Chondrocyte (in vitro differentiated cells): ENCODE measurements at regions not wholly inside any gene's neighbourhood (a gene's known extent, or its start where the extent isn't known, plus 50 kb on each side); places are given as distances from the start of the nearest gene placed in this dataset.

Source experiments
- DNase-seq: peaks from one replicate; pipeline ENCODE4 v3.0.0; 2021; ENCODE audit warnings: mixed read lengths, low spot score
- H3K27ac Mint-ChIP-seq: one replicate; pipeline ENCODE4 v1.8.0; 2021; ENCODE audit warnings: mild to moderate bottlenecking, moderate library complexity, mixed read lengths; ENCODE audit not compliant: unreplicated experiment
- H3K27me3 Mint-ChIP-seq: 2 replicates; pipeline ENCODE4 v1.8.0; 2021; ENCODE audit warnings: low read depth, mixed read lengths
- H3K36me3 Mint-ChIP-seq: 2 replicates; pipeline ENCODE4 v1.8.0; 2021; ENCODE audit warnings: low read depth, mixed read lengths
- H3K4me1 Mint-ChIP-seq: 2 replicates; pipeline ENCODE4 v1.8.0; 2021; ENCODE audit warnings: low read depth, mild to moderate bottlenecking, mixed read lengths
- H3K4me3 Mint-ChIP-seq: one replicate; pipeline ENCODE4 v1.8.0; 2021; ENCODE audit warnings: mild to moderate bottlenecking, moderate library complexity, mixed read lengths; ENCODE audit not compliant: unreplicated experiment
- H3K9me3 Mint-ChIP-seq: 2 replicates; pipeline ENCODE4 v1.8.0; 2021; ENCODE audit warnings: low read depth, mixed read lengths
- TF ChIP-seq, protein P1 (sequence below): fragments of 200-600 bp; sonication (generic); IDR thresholded peaks from 2 replicates; pipeline ENCODE4 v1.5.0; 2021; ENCODE audit warnings: antibody characterized with exemption, mild to moderate bottlenecking, moderate library complexity

DNA sequence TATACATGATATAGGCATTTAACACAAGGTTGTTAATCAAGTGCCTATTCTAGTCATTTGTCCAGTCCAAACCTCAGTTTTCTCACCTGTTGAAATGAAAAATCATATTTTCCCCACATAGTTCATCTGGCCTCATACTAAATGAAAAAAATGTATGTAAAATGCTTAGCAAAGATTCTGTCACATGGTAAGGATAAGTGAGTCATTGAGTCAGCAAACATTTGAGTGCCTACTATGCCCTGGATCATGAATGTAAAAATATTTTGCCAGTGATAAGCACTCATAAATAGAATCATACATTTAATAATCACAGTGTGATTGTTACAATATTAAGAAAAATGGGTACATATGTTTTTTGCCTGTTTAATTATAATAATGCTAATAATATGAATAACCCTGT is 181.2 kb upstream of the PAPPA start:
- Mint-ChIP-seq H3K27ac (peak overlapping the region; percentile 82), H3K4me1 (peaks cover 41% of the 10 kb centered on the region), H3K36me3 (peaks cover 2% of the 10 kb centered on the region), H3K9me3 (peaks cover 14% of the 10 kb centered on the region), H3K4me3 (no peak overlapping the region), H3K27me3 (no peaks in the 10 kb centered on the region)
- no peak for DNase-seq
- TF ChIP-seq, protein P1, sequence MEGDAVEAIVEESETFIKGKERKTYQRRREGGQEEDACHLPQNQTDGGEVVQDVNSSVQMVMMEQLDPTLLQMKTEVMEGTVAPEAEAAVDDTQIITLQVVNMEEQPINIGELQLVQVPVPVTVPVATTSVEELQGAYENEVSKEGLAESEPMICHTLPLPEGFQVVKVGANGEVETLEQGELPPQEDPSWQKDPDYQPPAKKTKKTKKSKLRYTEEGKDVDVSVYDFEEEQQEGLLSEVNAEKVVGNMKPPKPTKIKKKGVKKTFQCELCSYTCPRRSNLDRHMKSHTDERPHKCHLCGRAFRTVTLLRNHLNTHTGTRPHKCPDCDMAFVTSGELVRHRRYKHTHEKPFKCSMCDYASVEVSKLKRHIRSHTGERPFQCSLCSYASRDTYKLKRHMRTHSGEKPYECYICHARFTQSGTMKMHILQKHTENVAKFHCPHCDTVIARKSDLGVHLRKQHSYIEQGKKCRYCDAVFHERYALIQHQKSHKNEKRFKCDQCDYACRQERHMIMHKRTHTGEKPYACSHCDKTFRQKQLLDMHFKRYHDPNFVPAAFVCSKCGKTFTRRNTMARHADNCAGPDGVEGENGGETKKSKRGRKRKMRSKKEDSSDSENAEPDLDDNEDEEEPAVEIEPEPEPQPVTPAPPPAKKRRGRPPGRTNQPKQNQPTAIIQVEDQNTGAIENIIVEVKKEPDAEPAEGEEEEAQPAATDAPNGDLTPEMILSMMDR = no peak

DNA sequence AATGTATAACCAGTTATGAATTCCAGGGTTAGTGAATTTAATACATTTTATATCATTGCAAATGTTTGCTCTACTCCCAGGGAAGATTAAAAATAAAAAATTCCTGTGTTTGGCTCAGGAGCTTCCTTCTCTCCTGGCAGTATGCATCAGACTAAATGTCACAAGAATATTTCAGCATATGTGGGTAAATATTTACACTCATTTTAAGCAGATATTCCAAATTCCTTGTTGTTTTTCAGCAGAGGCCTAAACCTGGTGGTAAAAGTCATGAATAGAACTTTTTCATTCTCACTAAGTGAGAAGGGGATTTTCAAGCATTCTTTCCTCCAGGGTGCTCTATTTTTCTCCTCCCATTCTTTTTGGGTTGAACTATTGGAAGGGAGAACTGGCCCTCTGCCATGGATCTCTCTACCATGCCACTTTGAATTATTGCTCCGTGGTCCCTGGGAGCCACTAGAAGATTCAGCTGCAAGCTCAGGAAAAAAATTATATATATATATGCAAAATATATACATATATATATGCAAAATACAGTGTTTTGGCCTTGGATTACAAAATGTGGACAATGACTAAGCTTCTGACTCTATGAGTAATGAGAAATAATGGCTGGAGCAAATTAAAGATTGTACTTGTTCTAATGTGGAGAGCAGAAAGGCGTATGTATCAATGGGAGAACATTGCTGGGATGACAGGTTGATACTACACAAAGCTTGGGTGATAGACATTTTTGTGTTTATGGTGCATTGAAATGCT is 180.6 kb upstream of the PAPPA start:
- peaks cover 2% of the 10 kb centered on the region for H3K36me3 Mint-ChIP-seq
- H3K9me3 Mint-ChIP-seq = peaks cover 10% of the 10 kb centered on the region
- no peaks in the 10 kb centered on the region for H3K27me3 Mint-ChIP-seq
- peaks cover 45% of the 10 kb centered on the region for H3K4me1 Mint-ChIP-seq
- H3K27ac Mint-ChIP-seq = peak overlapping the region; percentile 82
- TF ChIP-seq, protein P1 = peak; percentile 64
- no peak overlapping the region for H3K4me3 Mint-ChIP-seq
- DNase-seq = no peak

DNA sequence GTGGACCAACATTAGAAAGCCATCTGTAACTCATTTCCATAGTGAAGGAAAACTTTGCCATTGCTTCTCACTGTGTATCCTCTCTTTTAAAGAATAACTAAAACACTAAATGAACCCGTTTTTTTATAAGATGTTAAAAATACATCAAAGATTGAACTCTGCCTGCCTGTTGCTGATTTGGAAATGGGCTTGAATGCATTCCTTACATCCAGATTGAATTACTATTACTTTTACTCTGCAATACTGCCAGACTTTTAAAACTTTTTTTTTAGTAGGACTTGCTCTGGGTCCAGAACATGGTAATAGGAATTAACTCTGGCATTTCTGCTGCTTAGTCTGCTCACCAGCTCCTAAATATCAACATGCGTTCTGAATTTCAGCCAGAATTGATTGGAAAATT is 176.8 kb upstream of the PAPPA start:
- H3K4me1 Mint-ChIP-seq = peaks cover 39% of the 10 kb centered on the region
- peaks cover 2% of the 10 kb centered on the region for H3K36me3 Mint-ChIP-seq
- H3K27ac Mint-ChIP-seq = no peak overlapping the region
- peaks cover 8% of the 10 kb centered on the region for H3K9me3 Mint-ChIP-seq
- H3K27me3 Mint-ChIP-seq = no peaks in the 10 kb centered on the region
- DNase-seq = no peak
- H3K4me3 Mint-ChIP-seq = no peak overlapping the region
- TF ChIP-seq, protein P1 = no peak

DNA sequence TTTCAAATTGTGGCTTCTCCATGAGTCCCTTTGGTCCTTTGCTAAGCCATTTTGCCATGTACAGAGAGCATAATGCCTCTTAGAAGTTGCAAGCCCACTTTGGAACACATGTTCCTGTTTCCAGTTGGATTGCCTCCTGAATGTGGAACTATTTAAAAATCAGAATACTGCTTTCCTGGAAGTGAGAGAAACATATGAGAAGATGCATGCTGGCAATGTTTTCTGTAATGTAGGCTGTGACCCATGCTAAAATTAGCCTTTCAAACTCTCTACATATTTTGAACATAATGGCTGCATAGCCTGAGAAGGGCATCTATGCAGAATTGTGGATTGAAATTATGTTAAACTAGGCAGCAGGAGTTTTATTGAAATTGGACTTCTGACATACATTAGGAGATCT is 175.5 kb upstream of the PAPPA start:
- peaks cover 2% of the 10 kb centered on the region for H3K36me3 Mint-ChIP-seq
- peaks cover 26% of the 10 kb centered on the region for H3K4me1 Mint-ChIP-seq
- no peaks in the 10 kb centered on the region for H3K27me3 Mint-ChIP-seq
- no peak overlapping the region for H3K27ac Mint-ChIP-seq
- H3K9me3 Mint-ChIP-seq = peaks cover 8% of the 10 kb centered on the region
- TF ChIP-seq, protein P1 = no peak
- no peak for DNase-seq
- no peak overlapping the region for H3K4me3 Mint-ChIP-seq

DNA sequence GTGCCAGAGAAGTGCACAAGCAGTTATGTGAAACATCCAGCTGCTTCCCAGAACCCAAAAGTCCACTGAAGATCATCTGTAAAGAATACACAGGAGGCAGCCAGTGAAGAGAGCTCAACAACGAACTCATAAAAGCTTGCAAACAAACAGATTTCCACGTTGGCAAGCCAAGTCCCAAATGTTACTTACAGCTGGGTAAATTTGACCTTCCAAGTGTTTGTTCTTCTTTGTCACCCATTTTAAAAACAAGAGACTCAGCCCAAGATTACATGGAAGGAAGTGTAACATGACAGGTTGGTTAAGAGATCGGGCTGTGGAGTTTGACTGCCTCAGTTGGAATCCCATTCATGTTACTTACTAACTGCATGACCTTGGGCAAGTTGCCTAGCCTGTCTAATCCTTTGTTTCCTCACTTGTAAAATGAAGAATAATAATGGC is 174.9 kb upstream of the PAPPA start:
- no peak for DNase-seq
- TF ChIP-seq, protein P1 = no peak
- H3K36me3 Mint-ChIP-seq = peaks cover 2% of the 10 kb centered on the region
- H3K27me3 Mint-ChIP-seq = no peaks in the 10 kb centered on the region
- H3K4me3 Mint-ChIP-seq = no peak overlapping the region
- no peak overlapping the region for H3K27ac Mint-ChIP-seq
- peaks cover 6% of the 10 kb centered on the region for H3K9me3 Mint-ChIP-seq
- H3K4me1 Mint-ChIP-seq = peaks cover 20% of the 10 kb centered on the region
